GM19025 (cell line): ENCODE measurements at regions not wholly inside any gene's neighbourhood (a gene's known extent, or its start where the extent isn't known, plus 50 kb on each side); places are given as distances from the start of the nearest gene placed in this dataset.

Experiments used
- ATAC-seq: cut with Tn5 transposase; IDR thresholded peaks from one replicate; pipeline ENCODE4 v1.9.1; 2021; ENCODE audit warnings: mild to moderate bottlenecking, low read depth, moderate library complexity; ENCODE audit not compliant: unreplicated experiment

GRCh38 chr6:97557355-97557754 lies 274.3 kb upstream of the MMS22L start:
- no peak for ATAC-seq

- no peak for ATAC-seq
Measured at GRCh38 chr6:97563529-97563928, 280.5 kb upstream of the MMS22L start.

GRCh38 chr6:97572943-97573342 lies 289.9 kb upstream of the MMS22L start:
- ATAC-seq: no peak

GRCh38 chr6:97586344-97586743 lies 303.3 kb upstream of the MMS22L start:
- no peak for ATAC-seq

GRCh38 chr6:97591955-97592354 lies 308.9 kb upstream of the MMS22L start:
- ATAC-seq: no peak

GRCh38 chr6:97594844-97595243 lies 311.8 kb upstream of the MMS22L start:
- no peak for ATAC-seq

- ATAC-seq: no peak
Measured at GRCh38 chr6:97621111-97621510, 338.1 kb upstream of the MMS22L start.

- ATAC-seq: no peak
Measured at GRCh38 chr6:97626671-97627441, 343.8 kb upstream of the MMS22L start.

GRCh38 chr6:97629180-97629579 lies 346.2 kb upstream of the MMS22L start:
- ATAC-seq: no peak

GRCh38 chr6:97630604-97631003 lies 347.6 kb upstream of the MMS22L start:
- ATAC-seq: no peak

- ATAC-seq: no peak
Measured at GRCh38 chr6:97632341-97632740, 349.3 kb upstream of the MMS22L start.

GRCh38 chr6:97639702-97640101 lies 356.7 kb upstream of the MMS22L start:
- no peak for ATAC-seq

- ATAC-seq: no peak
Measured at GRCh38 chr6:97644353-97644752, 361.3 kb upstream of the MMS22L start.

- ATAC-seq: no peak
Measured at GRCh38 chr6:97645757-97646156, 362.7 kb upstream of the MMS22L start.

- no peak for ATAC-seq
Measured at GRCh38 chr6:97653076-97653475, 370.1 kb upstream of the MMS22L start.

GRCh38 chr6:97653517-97653916 lies 370.5 kb upstream of the MMS22L start:
- no peak for ATAC-seq

- no peak for ATAC-seq
Measured at GRCh38 chr6:97654674-97655073, 371.7 kb upstream of the MMS22L start.

GRCh38 chr6:97656236-97656635 lies 373.2 kb upstream of the MMS22L start:
- ATAC-seq: no peak

GRCh38 chr6:97656706-97657350 lies 373.8 kb upstream of the MMS22L start:
- ATAC-seq: no peak

GRCh38 chr6:97658090-97658489 lies 375.1 kb upstream of the MMS22L start:
- ATAC-seq: no peak

GRCh38 chr6:97663252-97663651 lies 380.2 kb upstream of the MMS22L start:
- no peak for ATAC-seq

- ATAC-seq: no peak
Measured at GRCh38 chr6:97665446-97665845, 382.4 kb upstream of the MMS22L start.
